ENCODE measurements at regions not wholly inside any gene's neighbourhood (a gene's known extent, or its start where the extent isn't known, plus 50 kb on each side); places are given as distances from the start of the nearest gene placed in this dataset.
"Not testable (repeated sequence)": the region's sequence is repeated elsewhere in the genome, so short reads cannot be mapped to it uniquely, and the experiment has no call there.

DNA sequence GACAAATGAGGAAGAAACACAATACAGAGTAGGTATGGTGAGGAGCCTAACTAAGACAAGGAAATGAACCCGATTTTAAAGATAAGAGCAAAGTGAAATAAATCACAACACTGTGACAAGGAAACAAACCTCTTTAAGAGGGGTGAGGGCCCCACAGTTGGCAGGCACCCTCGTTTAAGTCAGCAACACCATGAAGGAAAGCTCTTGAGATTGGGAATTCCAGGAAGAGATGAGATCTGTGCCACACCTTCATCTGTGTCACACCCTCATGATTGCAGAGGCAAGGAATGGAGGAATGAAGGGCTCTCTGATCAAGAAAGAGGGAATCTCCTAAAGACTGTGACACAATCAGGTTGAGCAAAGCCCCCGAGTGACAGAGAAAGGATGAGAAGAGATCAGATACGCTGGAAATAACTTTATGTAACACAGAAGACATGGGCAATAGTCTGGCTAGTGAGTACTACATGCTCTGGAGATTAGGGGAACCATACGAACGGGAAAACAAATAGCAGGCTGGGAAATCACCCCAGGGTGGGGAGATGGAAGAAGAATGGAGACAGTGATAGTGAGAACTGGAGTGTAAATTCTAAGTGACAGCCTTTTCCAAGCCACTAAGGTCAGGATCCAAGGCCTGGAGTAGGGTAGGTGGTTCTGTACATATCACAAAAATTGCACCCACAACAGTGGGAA, 51.7 kb upstream of the TERB2 start:
- not testable (repeated sequence) for DNase-seq (ENCODE audit: low read depth in 1 of 2, low spot score in 1 of 2)

Data from stimulated activated CD4-positive, alpha-beta T cell treated with anti-CD3 and anti-CD28 coated beads, Interleukin-15, amount 100 ng/mL, for 1 hour (primary cell).